Liver (tissue), 8 donors: ENCODE measurements at regions not wholly inside any gene's neighbourhood (a gene's known extent, or its start where the extent isn't known, plus 50 kb on each side); places are given as distances from the start of the nearest gene placed in this dataset.

Experiments
- DNase-seq: peaks from one replicate; pipeline ENCODE4 v3.0.0-alpha.2; 2017; ENCODE audit warnings: low spot score
- H3K27ac ChIP-seq, 2 donors: one replicate each; pipeline ENCODE4 v1.7.0; 2013; ENCODE audit warnings: inconsistent platforms in 2 of 2, low read length in 2 of 2, control low read depth in 1 of 2, low read depth in 1 of 2, mild to moderate bottlenecking in 1 of 2
- H3K27me3 ChIP-seq, 4 donors: one replicate each; pipeline versions ENCODE4 v1.6.1 to v1.7.0; 2013; ENCODE audit warnings: low read length in 3 of 4, inconsistent platforms in 1 of 4, mild to moderate bottlenecking in 1 of 4, moderate library complexity in 1 of 4; ENCODE audit not compliant: control insufficient read depth in 4 of 4, insufficient read depth in 4 of 4
- H3K36me3 ChIP-seq, 4 donors: one replicate each; pipeline versions ENCODE4 v1.6.1 to v1.7.0; 2013; ENCODE audit warnings: low read length in 3 of 4, mild to moderate bottlenecking in 3 of 4, low read depth in 1 of 4, moderate library complexity in 1 of 4; ENCODE audit not compliant: control insufficient read depth in 4 of 4, insufficient read depth in 3 of 4
- H3K4me1 ChIP-seq, 4 donors: one replicate each; pipeline versions ENCODE4 v1.6.1 to v1.7.0; 2013; ENCODE audit warnings: low read length in 3 of 4, mild to moderate bottlenecking in 3 of 4, moderate library complexity in 1 of 4; ENCODE audit not compliant: control insufficient read depth in 4 of 4, insufficient read depth in 4 of 4
- H3K4me3 ChIP-seq, 3 donors: one replicate each; pipeline versions ENCODE4 v1.6.1 to v1.7.0; 2013; ENCODE audit warnings: low read length in 3 of 3, control low read depth in 1 of 3, low read depth in 1 of 3, mild to moderate bottlenecking in 1 of 3
- H3K9ac ChIP-seq, 2 donors: one replicate each; pipeline ENCODE4 v1.7.0; 2013; ENCODE audit warnings: low read length in 2 of 2, mild to moderate bottlenecking in 2 of 2, moderate library complexity in 2 of 2, control low read depth in 1 of 2, low read depth in 1 of 2
- H3K9me3 ChIP-seq, 4 donors: one replicate each; pipeline versions ENCODE4 v1.6.1 to v1.7.0; 2013; ENCODE audit warnings: low read length in 3 of 4; ENCODE audit not compliant: control insufficient read depth in 4 of 4
- ATF3 ChIP-seq: IDR thresholded peaks from 2 replicates; pipeline ENCODE4 v1.6.1; 2016; ENCODE audit warnings: antibody characterized with exemption
- CTCF ChIP-seq: fragments of 150-350 bp; IDR thresholded peaks from 2 replicates; pipeline ENCODE4 v1.5.1; 2017; ENCODE audit warnings: improper control_type of control experiment, low read depth, low read length; ENCODE audit not compliant: missing input control
- FOXA1 ChIP-seq: IDR thresholded peaks from 2 replicates; pipeline ENCODE4 v1.6.1; 2016; ENCODE audit warnings: antibody characterized with exemption
- FOXA2 ChIP-seq: IDR thresholded peaks from 2 replicates; pipeline ENCODE4 v1.6.1; 2016; ENCODE audit warnings: antibody characterized with exemption
- HNF4A ChIP-seq, 2 donors: conservative IDR thresholded peaks; 2 replicates each; pipeline ENCODE4 v1.6.1; 2016; ENCODE audit warnings: antibody characterized with exemption in 2 of 2, mild to moderate bottlenecking in 2 of 2
- HNF4G ChIP-seq: IDR thresholded peaks from 2 replicates; pipeline ENCODE4 v1.6.1; 2016; ENCODE audit warnings: antibody characterized with exemption
- RAD21 ChIP-seq, 2 donors: IDR thresholded peaks; 2 replicates each; pipeline ENCODE4 v1.6.1; 2016; ENCODE audit warnings: antibody characterized with exemption in 2 of 2, mild to moderate bottlenecking in 2 of 2
- REST ChIP-seq: IDR thresholded peaks from 2 replicates; pipeline ENCODE4 v1.6.1; 2016; ENCODE audit warnings: antibody characterized with exemption, mild to moderate bottlenecking
- RXRA ChIP-seq, 2 donors: IDR thresholded peaks; 2 replicates each; pipeline ENCODE4 v1.6.1; 2017 to 2018; ENCODE audit warnings: antibody characterized with exemption in 2 of 2, mild to moderate bottlenecking in 1 of 2
- TAF1 ChIP-seq: conservative IDR thresholded peaks from 2 replicates; pipeline ENCODE4 v1.6.1; 2016; ENCODE audit warnings: antibody characterized with exemption, mild to moderate bottlenecking
- YY1 ChIP-seq: IDR thresholded peaks from 2 replicates; pipeline ENCODE4 v1.6.1; 2016; ENCODE audit warnings: antibody characterized with exemption, mild to moderate bottlenecking
- WGBS: extraction: QIAGEN DNeasy Blood & Tissue Kit; methylation state at CpG from one replicate; pipeline ENCODE4 v1.1.7; 2013; 5-methylcytosine and 5-hydroxymethylcytosine counted together
- donor health status: healthy.
- donor health status: healthy.
- donor health status: healthy.
- donor health status: healthy.
- donor health status: healthy.

GRCh38 chr1:209021622-209022021, 561.9 kb upstream of the CAMK1G start:
- no peak for DNase-seq
- H3K36me3 ChIP-seq: no peaks in the 10 kb centered on the region
- H3K9me3 ChIP-seq: peaks cover 1 to 4% (median 3%) of the 10 kb centered on the region in 4 donors
- H3K27me3 ChIP-seq: no peaks in the 10 kb centered on the region
- H3K4me3 ChIP-seq: no peak overlapping the region
- H3K9ac ChIP-seq: no peak overlapping the region
- H3K4me1 ChIP-seq: no peaks in the 10 kb centered on the region
- H3K27ac ChIP-seq: no peak overlapping the region
- TF ChIP-seq FOXA2: no peak

GRCh38 chr1:209023790-209024189, 559.7 kb upstream of the CAMK1G start:
- H3K27me3 ChIP-seq: no peaks in the 10 kb centered on the region
- no peak overlapping the region for H3K27ac ChIP-seq
- no peak for DNase-seq
- WGBS: 77% methylated on average over 2 of the region's 2 CpGs
- H3K4me3 ChIP-seq: no peak overlapping the region
- no peaks in the 10 kb centered on the region for H3K36me3 ChIP-seq
- H3K4me1 ChIP-seq: no peaks in the 10 kb centered on the region
- TF ChIP-seq REST (no peak), ATF3 (no peak), CTCF (no peak), HNF4A (conservative IDR thresholded peaks at IDR 0.05) (no peak), YY1 (no peak), RXRA (IDR thresholded peaks at IDR 0.05) (no peak)
- peaks cover 0 to 4% (median 2%) of the 10 kb centered on the region in 4 donors for H3K9me3 ChIP-seq
- H3K9ac ChIP-seq: no peak overlapping the region

GRCh38 chr1:209029737-209030136, 553.8 kb upstream of the CAMK1G start:
- H3K27me3 ChIP-seq: no peaks in the 10 kb centered on the region
- no peak overlapping the region for H3K27ac ChIP-seq
- no peak overlapping the region for H3K4me3 ChIP-seq
- 78% methylated on average over 1 of the region's 1 CpG for WGBS
- H3K9ac ChIP-seq: no peak overlapping the region
- no peaks in the 10 kb centered on the region for H3K9me3 ChIP-seq
- DNase-seq: no peak
- TF ChIP-seq REST (no peak), TAF1 (no peak), CTCF (peak; percentile 10), RXRA (IDR thresholded peaks at IDR 0.05) (no peak), HNF4G (no peak), FOXA1 (no peak), ATF3 (no peak), RAD21 (IDR thresholded peaks at IDR 0.05) (peak; percentile 28 to 55)
- no peaks in the 10 kb centered on the region for H3K4me1 ChIP-seq
- no peaks in the 10 kb centered on the region for H3K36me3 ChIP-seq
